GM12878 (cell line): ENCODE measurements at regions not wholly inside any gene's neighbourhood (a gene's known extent, or its start where the extent isn't known, plus 50 kb on each side); places are given as distances from the start of the nearest gene placed in this dataset.

ENCODE experiments used
- ATAC-seq: fragments of 200-7000 bp; cut with Tn5 transposase; 3 replicates; pipeline ENCODE4 v1.9.1; 2020; ENCODE audit warnings: mild to moderate bottlenecking, moderate library complexity
- BruUV-seq: library from RNA; stranded (reverse); fragments of 400-500 nt; replicated peaks from 2 replicates; lab custom pipeline; 2021; lab: Mats Ljungman, UMichigan
- CTCF ChIA-PET: fragments of 300-600 bp; sonication (Branson Sonifier 250); formaldehyde crosslinking; extraction: SDS; loops from one replicate; lab custom pipeline; 2021; ENCODE audit warnings: inconsistent platforms; lab: Yijun Ruan, JAX
- POLR2A ChIA-PET: fragments of 350-600 bp; formaldehyde crosslinking; extraction: SDS; loops from one replicate; lab custom pipeline; 2021; ENCODE audit warnings: inconsistent platforms; lab: Charles Lee
- RAD21 ChIA-PET: fragments of 300-600 bp; sonication (Branson Sonifier 250); formaldehyde crosslinking; loops from one replicate; lab custom pipeline; 2023; ENCODE audit warnings: antibody characterized with exemption; ENCODE audit not compliant: unreplicated experiment; lab: Charles Lee
- SMC1A ChIA-PET: fragments of 300-600 bp; sonication (Branson Sonifier 250); formaldehyde crosslinking; loops from one replicate; lab custom pipeline; 2023; ENCODE audit not compliant: unreplicated experiment, uncharacterized antibody; lab: Charles Lee
- DNase-seq: peaks from one replicate; pipeline ENCODE4 v3.0.0-alpha.2; 2011; ENCODE audit warnings: low read depth, low spot score
- FAIRE-seq: peaks from 3 replicates; lab custom pipeline; 2011; peaks lifted over from hg19 to GRCh38; lab: Jason Lieb, UNC
- H2AFZ ChIP-seq: 2 replicates; pipeline ENCODE4 v1.6.0; 2011; ENCODE audit warnings: low read depth, low read length, control low read depth; ENCODE audit not compliant: control insufficient read depth
- H3K27ac ChIP-seq: 2 replicates; pipeline ENCODE4 v1.5.1; 2011; ENCODE audit warnings: control low read depth; ENCODE audit not compliant: control insufficient read depth, insufficient read depth
- H3K27me3 ChIP-seq, 2 experiments: replicated peaks in 1 of 2; 2 replicates each; pipeline versions ENCODE4 v1.6.0 to v1.6.1; 2011; ENCODE audit warnings: low read length in 1 of 2; ENCODE audit not compliant: control insufficient read depth in 2 of 2, insufficient read depth in 2 of 2
- H3K36me3 ChIP-seq, 2 experiments: 2 replicates each; pipeline ENCODE4 v1.5.1; 2011; ENCODE audit warnings: low read length in 1 of 2; ENCODE audit not compliant: control insufficient read depth in 2 of 2, insufficient read depth in 2 of 2
- H3K4me1 ChIP-seq: 2 replicates; pipeline ENCODE4 v1.6.1; 2011; ENCODE audit warnings: mild to moderate bottlenecking, low read length, moderate library complexity, mixed read lengths; ENCODE audit not compliant: control insufficient read depth, insufficient read depth
- H3K4me2 ChIP-seq: 2 replicates; pipeline ENCODE4 v1.6.0; 2011; ENCODE audit warnings: control low read depth; ENCODE audit not compliant: control insufficient read depth, insufficient read depth
- H3K4me3 ChIP-seq: fragments of 200-600 bp; sonication (generic); 2 replicates; pipeline ENCODE4 v1.5.1; 2016
- H3K79me2 ChIP-seq: 2 replicates; pipeline ENCODE4 v1.6.0; 2011; ENCODE audit warnings: low read length; ENCODE audit not compliant: control insufficient read depth, insufficient read depth
- H3K9ac ChIP-seq: 2 replicates; pipeline ENCODE4 v1.8.0; 2011; ENCODE audit warnings: low read length, control low read depth, mixed read lengths; ENCODE audit not compliant: control insufficient read depth, insufficient read depth
- H3K9me3 ChIP-seq: replicated peaks from 3 replicates; pipeline ENCODE4 v1.5.1; 2011; ENCODE audit warnings: mild to moderate bottlenecking, low read length; ENCODE audit not compliant: control insufficient read depth, insufficient read depth
- H4K20me1 ChIP-seq: 2 replicates; pipeline ENCODE4 v1.6.0; 2011; ENCODE audit not compliant: control insufficient read depth, insufficient read depth
- ATF2 ChIP-seq: IDR thresholded peaks from 2 replicates; pipeline ENCODE4 v1.6.1; 2012; ENCODE audit warnings: low read length, inconsistent platforms
- ATF7 ChIP-seq: fragments of 450-650 bp; IDR thresholded peaks from 2 replicates; pipeline ENCODE4 v1.6.1; 2016; ENCODE audit warnings: low read depth, mild to moderate bottlenecking
- IKZF1 ChIP-seq: fragments of 450-650 bp; conservative IDR thresholded peaks from 2 replicates; pipeline ENCODE4 v1.6.1; 2017; ENCODE audit warnings: antibody characterized with exemption, mild to moderate bottlenecking
- KDM1A ChIP-seq: fragments of 200-600 bp; sonication (generic); IDR thresholded peaks from 2 replicates; pipeline ENCODE4 v1.6.1; 2016; ENCODE audit warnings: borderline replicate concordance
- KLF5 ChIP-seq: fragments of 450-650 bp; IDR thresholded peaks from 2 replicates; pipeline ENCODE4 v1.6.1; 2014; ENCODE audit warnings: mild to moderate bottlenecking; ENCODE audit not compliant: partially characterized antibody
- NKRF ChIP-seq: fragments of 450-650 bp; conservative IDR thresholded peaks from 2 replicates; pipeline ENCODE4 v1.6.1; 2017; ENCODE audit warnings: mild to moderate bottlenecking, moderate library complexity
- SUZ12 ChIP-seq: fragments of 200-600 bp; sonication (generic); IDR thresholded peaks from one replicate; pipeline ENCODE4 v1.6.1; 2018; ENCODE audit warnings: antibody characterized with exemption, mild to moderate bottlenecking; ENCODE audit not compliant: unreplicated experiment
- WGBS: methylation state at CpG from one replicate; pipeline ENCODE4 v1.1.6; 2016; ENCODE audit warnings: low lambda C conversion rate; ENCODE audit not compliant: insufficient replicate concordance, insufficient coverage; ENCODE audit errors: missing lambda C conversion rate; 5-methylcytosine and 5-hydroxymethylcytosine counted together
- in situ Hi-C: fragments of 300-500 bp; cut with MboI; formaldehyde crosslinking; loops from 9 replicates; pipeline ENCODE4 v1.14.3; 2018; ENCODE audit warnings: mixed read lengths
- intact Hi-C: fragments of 100-400 bp; cut with micrococcal nuclease; formaldehyde crosslinking; loops from one replicate; pipeline ENCODE4 v1.14.2; 2022; ENCODE audit not compliant: unreplicated experiment

- RAD21 ChIA-PET: interaction anchor here (0.7 to 3.4 kb wide), 4 partner anchors 67 to 148 kb away, joined by 3 to 38 read pairs (median 8); no protein-coding TSS in a partner anchor
- TF ChIP-seq NKRF (no peak), ATF7 (no peak), KLF5 (no peak), IKZF1 (no peak), SUZ12 (no peak), KDM1A (no peak), ATF2 (no peak)
- TF ChIP-seq, all 136 proteins: peak for 0
- Histone ChIP-seq H3K4me3 (no peak overlapping the region), H4K20me1 (no peaks in the 10 kb centered on the region), H3K9me3 (no peaks in the 10 kb centered on the region), H3K36me3 (no peaks in the 10 kb centered on the region), H3K4me1 (no peaks in the 10 kb centered on the region), H2AFZ (no peak overlapping the region), H3K9ac (no peak overlapping the region), H3K27ac (no peak overlapping the region), H3K4me2 (no peak overlapping the region), H3K79me2 (no peaks in the 10 kb centered on the region), H3K27me3 (no peaks in the 10 kb centered on the region)
- 2% methylated on average over 3 of the region's 3 CpGs for WGBS
- DNase-seq (no peak), FAIRE-seq (no peak), ATAC-seq (no peak)
- intact Hi-C loops (loop anchor here (2.0 kb wide), 1 partner anchor 1293 kb away; no protein-coding TSS in a partner anchor), in situ Hi-C loops (loop anchor here (5.0 to 25.0 kb wide), 3 partner anchors 97 to 1982 kb away; no protein-coding TSS in a partner anchor)
- SMC1A ChIA-PET: interaction anchor here (1.3 to 3.9 kb wide), 6 partner anchors 12 to 94 kb away, joined by 4 to 78 read pairs (median 10); no protein-coding TSS in a partner anchor
- CTCF ChIA-PET: interaction anchor here (0.9 to 3.9 kb wide), 5 partner anchors 12 to 155 kb away, joined by 3 to 53 read pairs (median 11); no protein-coding TSS in a partner anchor
- POLR2A ChIA-PET: no interaction called here
- BruUV-seq: no TSS peak
Observed at GRCh38 chr12:82529954-82530353, 156.8 kb upstream of the TMTC2 start.
